ENCODE measurements at regions not wholly inside any gene's neighbourhood (a gene's known extent, or its start where the extent isn't known, plus 50 kb on each side); places are given as distances from the start of the nearest gene placed in this dataset.
A peak's percentile ranks its signal among the peaks of the same experiment; 100 is the strongest.

- H3K9me3 ChIP-seq (ENCODE audit: severe bottlenecking), result no peaks in the 10 kb centered on the region
- no peak for ATAC-seq (ENCODE audit: low read depth)
- H3K27me3 ChIP-seq (ENCODE audit: insufficient read depth, poor library complexity, severe bottlenecking), result no peaks in the 10 kb centered on the region
- peak; percentile 34 for DNase-seq (ENCODE audit: low spot score)
- H3K36me3 ChIP-seq (ENCODE audit: low read depth), result no peaks in the 10 kb centered on the region
- H3K4me1 ChIP-seq (ENCODE audit: insufficient read depth, poor library complexity, severe bottlenecking), result no peaks in the 10 kb centered on the region
- no peak overlapping the region for H3K27ac ChIP-seq (ENCODE audit: poor library complexity, severe bottlenecking)
- H3K4me3 ChIP-seq (ENCODE audit: severe bottlenecking), result no peak overlapping the region
- TF ChIP-seq, protein P1, sequence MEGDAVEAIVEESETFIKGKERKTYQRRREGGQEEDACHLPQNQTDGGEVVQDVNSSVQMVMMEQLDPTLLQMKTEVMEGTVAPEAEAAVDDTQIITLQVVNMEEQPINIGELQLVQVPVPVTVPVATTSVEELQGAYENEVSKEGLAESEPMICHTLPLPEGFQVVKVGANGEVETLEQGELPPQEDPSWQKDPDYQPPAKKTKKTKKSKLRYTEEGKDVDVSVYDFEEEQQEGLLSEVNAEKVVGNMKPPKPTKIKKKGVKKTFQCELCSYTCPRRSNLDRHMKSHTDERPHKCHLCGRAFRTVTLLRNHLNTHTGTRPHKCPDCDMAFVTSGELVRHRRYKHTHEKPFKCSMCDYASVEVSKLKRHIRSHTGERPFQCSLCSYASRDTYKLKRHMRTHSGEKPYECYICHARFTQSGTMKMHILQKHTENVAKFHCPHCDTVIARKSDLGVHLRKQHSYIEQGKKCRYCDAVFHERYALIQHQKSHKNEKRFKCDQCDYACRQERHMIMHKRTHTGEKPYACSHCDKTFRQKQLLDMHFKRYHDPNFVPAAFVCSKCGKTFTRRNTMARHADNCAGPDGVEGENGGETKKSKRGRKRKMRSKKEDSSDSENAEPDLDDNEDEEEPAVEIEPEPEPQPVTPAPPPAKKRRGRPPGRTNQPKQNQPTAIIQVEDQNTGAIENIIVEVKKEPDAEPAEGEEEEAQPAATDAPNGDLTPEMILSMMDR (IDR thresholded peaks at IDR 0.05; ENCODE audit: poor library complexity, severe bottlenecking), result no peak
These were observed 109.6 kb upstream of the B3GAT1 start for GRCh38 chr11:134521452-134522289.

DNA sequence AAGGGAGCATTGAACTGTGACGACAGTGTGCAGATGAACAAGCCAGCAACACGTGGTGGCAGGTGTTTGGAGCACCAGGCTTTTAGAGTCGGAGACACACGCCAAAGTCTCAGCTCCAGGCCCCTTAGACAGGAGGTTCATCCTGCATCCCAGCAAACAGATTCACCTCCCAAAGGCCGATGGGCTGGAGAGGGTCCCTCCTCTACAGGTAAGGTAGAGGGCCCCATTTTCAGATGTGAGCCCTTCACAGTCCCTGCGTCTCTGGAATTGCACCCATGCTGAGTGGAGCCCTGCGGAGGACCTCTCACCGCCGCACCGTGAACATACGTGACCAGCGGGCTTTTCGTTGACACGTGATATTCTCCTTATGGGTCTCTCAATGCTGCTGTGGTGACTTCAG lies 109.0 kb upstream of the B3GAT1 start:
- no peaks in the 10 kb centered on the region for H3K36me3 ChIP-seq (ENCODE audit: low read depth)
- DNase-seq (ENCODE audit: low spot score), result peak; percentile 40
- no peak for ATAC-seq (ENCODE audit: low read depth)
- no peaks in the 10 kb centered on the region for H3K27me3 ChIP-seq (ENCODE audit: insufficient read depth, poor library complexity, severe bottlenecking)
- no peak overlapping the region for H3K4me3 ChIP-seq (ENCODE audit: severe bottlenecking)
- no peak overlapping the region for H3K27ac ChIP-seq (ENCODE audit: poor library complexity, severe bottlenecking)
- TF ChIP-seq, protein P1 (IDR thresholded peaks at IDR 0.05; ENCODE audit: poor library complexity, severe bottlenecking), result no peak
- no peaks in the 10 kb centered on the region for H3K4me1 ChIP-seq (ENCODE audit: insufficient read depth, poor library complexity, severe bottlenecking)
- no peaks in the 10 kb centered on the region for H3K9me3 ChIP-seq (ENCODE audit: severe bottlenecking)

DNA sequence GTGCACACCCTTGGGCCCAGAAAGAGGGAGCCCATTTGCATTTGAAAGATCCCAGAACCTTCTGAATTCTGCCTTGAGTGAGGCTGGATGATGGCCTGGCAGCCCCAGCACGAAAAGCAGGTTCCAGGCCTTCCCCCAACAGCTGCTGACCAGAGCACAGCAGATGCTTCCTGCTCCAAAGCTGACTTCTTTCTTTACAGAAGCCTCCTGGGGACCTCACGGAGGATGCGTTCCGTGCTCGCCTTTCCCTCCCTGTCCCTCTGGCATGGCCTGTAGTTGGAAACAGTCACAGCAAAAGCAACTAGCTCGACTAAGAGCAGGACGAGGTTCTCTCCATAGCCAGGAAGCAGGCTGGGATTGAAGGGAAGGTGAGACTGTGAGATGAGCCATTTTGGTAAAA lies 107.7 kb upstream of the B3GAT1 start:
- Histone ChIP-seq H3K4me1 (ENCODE audit: insufficient read depth, poor library complexity, severe bottlenecking) (no peaks in the 10 kb centered on the region), H3K27me3 (ENCODE audit: insufficient read depth, poor library complexity, severe bottlenecking) (no peaks in the 10 kb centered on the region), H3K36me3 (ENCODE audit: low read depth) (no peaks in the 10 kb centered on the region), H3K27ac (ENCODE audit: poor library complexity, severe bottlenecking) (no peak overlapping the region), H3K4me3 (ENCODE audit: severe bottlenecking) (no peak overlapping the region), H3K9me3 (ENCODE audit: severe bottlenecking) (no peaks in the 10 kb centered on the region)
- no peak for DNase-seq (ENCODE audit: low spot score)
- TF ChIP-seq, protein P1 (IDR thresholded peaks at IDR 0.05; ENCODE audit: poor library complexity, severe bottlenecking), result no peak
- no peak for ATAC-seq (ENCODE audit: low read depth)

GRCh38 chr11:134519390-134519750 lies 107.3 kb upstream of the B3GAT1 start:
- Histone ChIP-seq H3K4me3 (ENCODE audit: severe bottlenecking) (no peak overlapping the region), H3K9me3 (ENCODE audit: severe bottlenecking) (no peaks in the 10 kb centered on the region), H3K27ac (ENCODE audit: poor library complexity, severe bottlenecking) (no peak overlapping the region), H3K4me1 (ENCODE audit: insufficient read depth, poor library complexity, severe bottlenecking) (no peaks in the 10 kb centered on the region), H3K27me3 (ENCODE audit: insufficient read depth, poor library complexity, severe bottlenecking) (no peaks in the 10 kb centered on the region), H3K36me3 (ENCODE audit: low read depth) (no peaks in the 10 kb centered on the region)
- no peak for DNase-seq (ENCODE audit: low spot score)
- TF ChIP-seq, protein P1 (IDR thresholded peaks at IDR 0.05; ENCODE audit: poor library complexity, severe bottlenecking), result no peak
- ATAC-seq (ENCODE audit: low read depth), result no peak
